ENCODE measurements at regions not wholly inside any gene's neighbourhood (a gene's known extent, or its start where the extent isn't known, plus 50 kb on each side); places are given as distances from the start of the nearest gene placed in this dataset.

DNA sequence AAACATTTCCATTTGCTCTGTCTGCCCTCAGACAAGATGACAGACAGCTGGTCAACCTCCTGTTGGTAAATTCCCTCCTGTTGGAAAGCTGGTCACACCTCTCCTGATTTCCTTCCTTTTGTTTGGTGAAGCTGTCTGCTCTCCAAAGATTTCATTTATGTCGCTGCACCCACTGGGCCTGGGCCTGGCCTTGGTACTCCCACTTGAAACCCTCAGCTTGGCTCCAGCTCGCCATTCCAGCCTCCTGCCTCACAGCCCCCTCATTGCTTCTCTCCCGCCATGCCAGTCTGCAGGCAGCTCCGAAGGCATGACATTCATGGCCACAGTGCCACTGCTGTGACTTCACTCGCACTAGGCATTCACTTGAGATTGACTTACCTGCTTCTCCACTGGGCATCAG lies 451.8 kb downstream of the VRK1 start (continued):
- TF ChIP-seq, protein P1, sequence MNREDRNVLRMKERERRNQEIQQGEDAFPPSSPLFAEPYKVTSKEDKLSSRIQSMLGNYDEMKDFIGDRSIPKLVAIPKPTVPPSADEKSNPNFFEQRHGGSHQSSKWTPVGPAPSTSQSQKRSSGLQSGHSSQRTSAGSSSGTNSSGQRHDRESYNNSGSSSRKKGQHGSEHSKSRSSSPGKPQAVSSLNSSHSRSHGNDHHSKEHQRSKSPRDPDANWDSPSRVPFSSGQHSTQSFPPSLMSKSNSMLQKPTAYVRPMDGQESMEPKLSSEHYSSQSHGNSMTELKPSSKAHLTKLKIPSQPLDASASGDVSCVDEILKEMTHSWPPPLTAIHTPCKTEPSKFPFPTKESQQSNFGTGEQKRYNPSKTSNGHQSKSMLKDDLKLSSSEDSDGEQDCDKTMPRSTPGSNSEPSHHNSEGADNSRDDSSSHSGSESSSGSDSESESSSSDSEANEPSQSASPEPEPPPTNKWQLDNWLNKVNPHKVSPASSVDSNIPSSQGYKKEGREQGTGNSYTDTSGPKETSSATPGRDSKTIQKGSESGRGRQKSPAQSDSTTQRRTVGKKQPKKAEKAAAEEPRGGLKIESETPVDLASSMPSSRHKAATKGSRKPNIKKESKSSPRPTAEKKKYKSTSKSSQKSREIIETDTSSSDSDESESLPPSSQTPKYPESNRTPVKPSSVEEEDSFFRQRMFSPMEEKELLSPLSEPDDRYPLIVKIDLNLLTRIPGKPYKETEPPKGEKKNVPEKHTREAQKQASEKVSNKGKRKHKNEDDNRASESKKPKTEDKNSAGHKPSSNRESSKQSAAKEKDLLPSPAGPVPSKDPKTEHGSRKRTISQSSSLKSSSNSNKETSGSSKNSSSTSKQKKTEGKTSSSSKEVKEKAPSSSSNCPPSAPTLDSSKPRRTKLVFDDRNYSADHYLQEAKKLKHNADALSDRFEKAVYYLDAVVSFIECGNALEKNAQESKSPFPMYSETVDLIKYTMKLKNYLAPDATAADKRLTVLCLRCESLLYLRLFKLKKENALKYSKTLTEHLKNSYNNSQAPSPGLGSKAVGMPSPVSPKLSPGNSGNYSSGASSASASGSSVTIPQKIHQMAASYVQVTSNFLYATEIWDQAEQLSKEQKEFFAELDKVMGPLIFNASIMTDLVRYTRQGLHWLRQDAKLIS (CRISPR knock-in tag; IDR thresholded peaks at IDR 0.05; ENCODE audit: borderline replicate concordance), result no peak
- TF ChIP-seq MXD4 (CRISPR knock-in tag; IDR thresholded peaks at IDR 0.05; ENCODE audit: borderline replicate concordance) (no peak), JAZF1 (CRISPR knock-in tag; IDR thresholded peaks at IDR 0.05) (no peak), NFYB (CRISPR knock-in tag; conservative IDR thresholded peaks at IDR 0.05; ENCODE audit: low read depth) (no peak)
- TF ChIP-seq, protein P2, sequence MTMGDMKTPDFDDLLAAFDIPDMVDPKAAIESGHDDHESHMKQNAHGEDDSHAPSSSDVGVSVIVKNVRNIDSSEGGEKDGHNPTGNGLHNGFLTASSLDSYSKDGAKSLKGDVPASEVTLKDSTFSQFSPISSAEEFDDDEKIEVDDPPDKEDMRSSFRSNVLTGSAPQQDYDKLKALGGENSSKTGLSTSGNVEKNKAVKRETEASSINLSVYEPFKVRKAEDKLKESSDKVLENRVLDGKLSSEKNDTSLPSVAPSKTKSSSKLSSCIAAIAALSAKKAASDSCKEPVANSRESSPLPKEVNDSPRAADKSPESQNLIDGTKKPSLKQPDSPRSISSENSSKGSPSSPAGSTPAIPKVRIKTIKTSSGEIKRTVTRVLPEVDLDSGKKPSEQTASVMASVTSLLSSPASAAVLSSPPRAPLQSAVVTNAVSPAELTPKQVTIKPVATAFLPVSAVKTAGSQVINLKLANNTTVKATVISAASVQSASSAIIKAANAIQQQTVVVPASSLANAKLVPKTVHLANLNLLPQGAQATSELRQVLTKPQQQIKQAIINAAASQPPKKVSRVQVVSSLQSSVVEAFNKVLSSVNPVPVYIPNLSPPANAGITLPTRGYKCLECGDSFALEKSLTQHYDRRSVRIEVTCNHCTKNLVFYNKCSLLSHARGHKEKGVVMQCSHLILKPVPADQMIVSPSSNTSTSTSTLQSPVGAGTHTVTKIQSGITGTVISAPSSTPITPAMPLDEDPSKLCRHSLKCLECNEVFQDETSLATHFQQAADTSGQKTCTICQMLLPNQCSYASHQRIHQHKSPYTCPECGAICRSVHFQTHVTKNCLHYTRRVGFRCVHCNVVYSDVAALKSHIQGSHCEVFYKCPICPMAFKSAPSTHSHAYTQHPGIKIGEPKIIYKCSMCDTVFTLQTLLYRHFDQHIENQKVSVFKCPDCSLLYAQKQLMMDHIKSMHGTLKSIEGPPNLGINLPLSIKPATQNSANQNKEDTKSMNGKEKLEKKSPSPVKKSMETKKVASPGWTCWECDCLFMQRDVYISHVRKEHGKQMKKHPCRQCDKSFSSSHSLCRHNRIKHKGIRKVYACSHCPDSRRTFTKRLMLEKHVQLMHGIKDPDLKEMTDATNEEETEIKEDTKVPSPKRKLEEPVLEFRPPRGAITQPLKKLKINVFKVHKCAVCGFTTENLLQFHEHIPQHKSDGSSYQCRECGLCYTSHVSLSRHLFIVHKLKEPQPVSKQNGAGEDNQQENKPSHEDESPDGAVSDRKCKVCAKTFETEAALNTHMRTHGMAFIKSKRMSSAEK (CRISPR knock-in tag; IDR thresholded peaks at IDR 0.05; ENCODE audit: borderline replicate concordance), result no peak
- TF ChIP-seq, protein P3, sequence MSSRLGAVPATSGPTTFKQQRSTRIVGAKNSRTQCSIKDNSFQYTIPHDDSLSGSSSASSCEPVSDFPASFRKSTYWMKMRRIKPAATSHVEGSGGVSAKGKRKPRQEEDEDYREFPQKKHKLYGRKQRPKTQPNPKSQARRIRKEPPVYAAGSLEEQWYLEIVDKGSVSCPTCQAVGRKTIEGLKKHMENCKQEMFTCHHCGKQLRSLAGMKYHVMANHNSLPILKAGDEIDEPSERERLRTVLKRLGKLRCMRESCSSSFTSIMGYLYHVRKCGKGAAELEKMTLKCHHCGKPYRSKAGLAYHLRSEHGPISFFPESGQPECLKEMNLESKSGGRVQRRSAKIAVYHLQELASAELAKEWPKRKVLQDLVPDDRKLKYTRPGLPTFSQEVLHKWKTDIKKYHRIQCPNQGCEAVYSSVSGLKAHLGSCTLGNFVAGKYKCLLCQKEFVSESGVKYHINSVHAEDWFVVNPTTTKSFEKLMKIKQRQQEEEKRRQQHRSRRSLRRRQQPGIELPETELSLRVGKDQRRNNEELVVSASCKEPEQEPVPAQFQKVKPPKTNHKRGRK (CRISPR knock-in tag; IDR thresholded peaks at IDR 0.05; ENCODE audit: borderline replicate concordance), result no peak

DNA sequence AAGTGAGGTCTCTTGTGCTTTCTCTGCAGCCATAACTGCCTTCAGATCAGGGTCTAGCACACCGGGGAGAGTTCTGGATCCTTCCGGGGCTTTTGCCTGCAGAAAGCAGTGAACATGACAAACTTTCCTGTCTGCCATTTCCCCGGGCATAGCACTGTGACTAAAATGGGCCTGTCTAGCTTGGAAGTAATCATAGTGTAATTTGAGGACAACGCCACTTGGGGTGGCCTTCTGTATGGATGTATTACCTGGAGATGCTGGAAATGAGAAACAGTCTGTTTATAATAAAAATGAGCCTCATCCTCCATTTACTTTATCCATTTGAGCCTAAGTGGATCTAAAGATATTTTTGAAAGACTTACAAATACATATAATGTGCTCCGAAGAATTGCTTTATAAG lies 453.7 kb downstream of the VRK1 start:
- H3K4me3 Mint-ChIP-seq, result no peak overlapping the region
- TF ChIP-seq, protein P4, sequence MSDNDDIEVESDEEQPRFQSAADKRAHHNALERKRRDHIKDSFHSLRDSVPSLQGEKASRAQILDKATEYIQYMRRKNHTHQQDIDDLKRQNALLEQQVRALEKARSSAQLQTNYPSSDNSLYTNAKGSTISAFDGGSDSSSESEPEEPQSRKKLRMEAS (CRISPR knock-in tag; IDR thresholded peaks at IDR 0.05), result no peak
- TF ChIP-seq ZNF317 (CRISPR knock-in tag; IDR thresholded peaks at IDR 0.05; ENCODE audit: borderline replicate concordance, low read depth), result no peak
- no peak for TF ChIP-seq ZNF423 (CRISPR knock-in tag; IDR thresholded peaks at IDR 0.05)
- ATAC-seq, result no peak
- POLR2A ChIA-PET, result no interaction called here
- no peaks in the 10 kb centered on the region for H3K27me3 Mint-ChIP-seq (ENCODE audit: low read depth)
- no peaks in the 10 kb centered on the region for H3K36me3 Mint-ChIP-seq
- CTCF ChIA-PET, result interaction anchor here (1.0 to 1.5 kb wide), 2 partner anchors 33 to 66 kb away, joined by 4 to 5 read pairs; no protein-coding TSS in a partner anchor
- no peaks in the 10 kb centered on the region for H3K9me3 Mint-ChIP-seq
- no peaks in the 10 kb centered on the region for H3K4me1 Mint-ChIP-seq
- no peak for DNase-seq (ENCODE audit: low spot score)
- H3K27ac Mint-ChIP-seq, result no peak overlapping the region

DNA sequence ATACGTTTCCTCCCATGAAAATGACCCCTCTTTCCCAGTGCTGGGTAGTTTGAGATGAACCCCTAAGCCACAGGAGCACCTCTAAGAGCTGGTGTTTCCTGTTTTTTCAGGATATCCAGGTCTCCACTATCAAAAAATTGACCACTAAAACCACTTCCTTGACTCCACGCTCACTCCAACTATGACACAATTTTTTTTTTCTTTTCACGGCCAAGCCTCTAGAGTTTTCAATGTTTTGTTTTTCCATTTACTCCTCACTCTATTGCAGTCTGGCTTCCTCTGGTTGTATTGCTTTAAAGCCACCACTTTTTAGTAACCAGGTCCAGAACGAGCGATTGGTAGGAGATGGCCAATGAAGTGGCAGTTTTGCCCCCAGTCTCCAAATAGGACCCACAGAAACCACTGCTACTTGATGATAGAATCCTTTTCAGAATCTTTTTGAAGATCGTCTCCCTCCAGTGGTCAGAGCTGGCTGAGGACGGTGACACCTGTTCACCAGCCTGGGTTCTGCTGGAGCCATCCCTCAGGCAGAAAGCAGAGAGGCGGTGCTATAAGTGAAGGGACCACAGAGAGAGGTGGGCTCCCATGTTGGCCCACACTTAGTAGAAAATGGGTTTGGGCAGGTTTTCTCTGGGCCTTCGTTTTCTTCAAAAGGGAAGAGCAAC lies 454.4 kb downstream of the VRK1 start:
- Mint-ChIP-seq H3K4me3 (no peak overlapping the region), H3K36me3 (no peaks in the 10 kb centered on the region), H3K9me3 (no peaks in the 10 kb centered on the region), H3K27ac (no peak overlapping the region), H3K27me3 (ENCODE audit: low read depth) (no peaks in the 10 kb centered on the region), H3K4me1 (no peaks in the 10 kb centered on the region)
- POLR2A ChIA-PET, result no interaction called here
- DNase-seq (ENCODE audit: low spot score), result peak; percentile 40
- ATAC-seq, result peak; percentile 96
- CTCF ChIA-PET, result interaction anchor here (0.6 to 1.5 kb wide), 3 partner anchors 35 to 1391 kb away, joined by 3 to 5 read pairs (median 3); no protein-coding TSS in a partner anchor
- TF ChIP-seq RELA (CRISPR knock-in tag; IDR thresholded peaks at IDR 0.05; ENCODE audit: borderline replicate concordance), result no peak
- TF ChIP-seq ZNF423 (CRISPR knock-in tag; IDR thresholded peaks at IDR 0.05), result no peak
- TF ChIP-seq, protein P5, sequence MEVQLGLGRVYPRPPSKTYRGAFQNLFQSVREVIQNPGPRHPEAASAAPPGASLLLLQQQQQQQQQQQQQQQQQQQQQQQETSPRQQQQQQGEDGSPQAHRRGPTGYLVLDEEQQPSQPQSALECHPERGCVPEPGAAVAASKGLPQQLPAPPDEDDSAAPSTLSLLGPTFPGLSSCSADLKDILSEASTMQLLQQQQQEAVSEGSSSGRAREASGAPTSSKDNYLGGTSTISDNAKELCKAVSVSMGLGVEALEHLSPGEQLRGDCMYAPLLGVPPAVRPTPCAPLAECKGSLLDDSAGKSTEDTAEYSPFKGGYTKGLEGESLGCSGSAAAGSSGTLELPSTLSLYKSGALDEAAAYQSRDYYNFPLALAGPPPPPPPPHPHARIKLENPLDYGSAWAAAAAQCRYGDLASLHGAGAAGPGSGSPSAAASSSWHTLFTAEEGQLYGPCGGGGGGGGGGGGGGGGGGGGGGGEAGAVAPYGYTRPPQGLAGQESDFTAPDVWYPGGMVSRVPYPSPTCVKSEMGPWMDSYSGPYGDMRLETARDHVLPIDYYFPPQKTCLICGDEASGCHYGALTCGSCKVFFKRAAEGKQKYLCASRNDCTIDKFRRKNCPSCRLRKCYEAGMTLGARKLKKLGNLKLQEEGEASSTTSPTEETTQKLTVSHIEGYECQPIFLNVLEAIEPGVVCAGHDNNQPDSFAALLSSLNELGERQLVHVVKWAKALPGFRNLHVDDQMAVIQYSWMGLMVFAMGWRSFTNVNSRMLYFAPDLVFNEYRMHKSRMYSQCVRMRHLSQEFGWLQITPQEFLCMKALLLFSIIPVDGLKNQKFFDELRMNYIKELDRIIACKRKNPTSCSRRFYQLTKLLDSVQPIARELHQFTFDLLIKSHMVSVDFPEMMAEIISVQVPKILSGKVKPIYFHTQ (CRISPR knock-in tag; IDR thresholded peaks at IDR 0.05), result no peak
- TF ChIP-seq, protein P2 (CRISPR knock-in tag; IDR thresholded peaks at IDR 0.05; ENCODE audit: borderline replicate concordance), result no peak

All from WTC11 (cell line).